GM12873 (cell line): ENCODE measurements at regions not wholly inside any gene's neighbourhood (a gene's known extent, or its start where the extent isn't known, plus 50 kb on each side); places are given as distances from the start of the nearest gene placed in this dataset.

ENCODE experiments used
- TF ChIP-seq, protein P1 (sequence below): IDR thresholded peaks from 2 replicates; pipeline ENCODE4 v1.5.1; 2012; ENCODE audit warnings: low read depth, mild to moderate bottlenecking, moderate library complexity, low read length, control low read depth; ENCODE audit not compliant: insufficient read depth; ENCODE audit errors: missing control alignments

DNA sequence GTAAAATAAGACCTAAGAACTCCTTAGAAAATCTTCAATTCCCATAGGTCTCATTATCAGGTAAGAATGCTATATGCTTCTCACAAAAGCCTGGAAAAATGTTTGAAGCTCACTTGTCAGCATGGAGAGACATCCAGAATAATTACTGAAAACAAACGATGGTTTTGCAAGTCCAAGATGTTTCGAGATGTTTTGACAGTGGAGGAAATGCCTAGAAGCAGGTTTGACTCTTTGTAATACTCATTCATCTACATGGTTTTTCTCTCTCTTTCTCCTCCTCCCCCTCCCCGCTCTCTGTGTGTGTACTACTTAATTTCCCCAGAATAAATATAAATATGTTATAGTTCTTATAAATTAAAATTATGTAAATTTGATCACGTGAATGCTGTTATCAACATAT is 131.9 kb upstream of the NR3C2 start:
- TF ChIP-seq, protein P1, sequence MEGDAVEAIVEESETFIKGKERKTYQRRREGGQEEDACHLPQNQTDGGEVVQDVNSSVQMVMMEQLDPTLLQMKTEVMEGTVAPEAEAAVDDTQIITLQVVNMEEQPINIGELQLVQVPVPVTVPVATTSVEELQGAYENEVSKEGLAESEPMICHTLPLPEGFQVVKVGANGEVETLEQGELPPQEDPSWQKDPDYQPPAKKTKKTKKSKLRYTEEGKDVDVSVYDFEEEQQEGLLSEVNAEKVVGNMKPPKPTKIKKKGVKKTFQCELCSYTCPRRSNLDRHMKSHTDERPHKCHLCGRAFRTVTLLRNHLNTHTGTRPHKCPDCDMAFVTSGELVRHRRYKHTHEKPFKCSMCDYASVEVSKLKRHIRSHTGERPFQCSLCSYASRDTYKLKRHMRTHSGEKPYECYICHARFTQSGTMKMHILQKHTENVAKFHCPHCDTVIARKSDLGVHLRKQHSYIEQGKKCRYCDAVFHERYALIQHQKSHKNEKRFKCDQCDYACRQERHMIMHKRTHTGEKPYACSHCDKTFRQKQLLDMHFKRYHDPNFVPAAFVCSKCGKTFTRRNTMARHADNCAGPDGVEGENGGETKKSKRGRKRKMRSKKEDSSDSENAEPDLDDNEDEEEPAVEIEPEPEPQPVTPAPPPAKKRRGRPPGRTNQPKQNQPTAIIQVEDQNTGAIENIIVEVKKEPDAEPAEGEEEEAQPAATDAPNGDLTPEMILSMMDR = no peak

DNA sequence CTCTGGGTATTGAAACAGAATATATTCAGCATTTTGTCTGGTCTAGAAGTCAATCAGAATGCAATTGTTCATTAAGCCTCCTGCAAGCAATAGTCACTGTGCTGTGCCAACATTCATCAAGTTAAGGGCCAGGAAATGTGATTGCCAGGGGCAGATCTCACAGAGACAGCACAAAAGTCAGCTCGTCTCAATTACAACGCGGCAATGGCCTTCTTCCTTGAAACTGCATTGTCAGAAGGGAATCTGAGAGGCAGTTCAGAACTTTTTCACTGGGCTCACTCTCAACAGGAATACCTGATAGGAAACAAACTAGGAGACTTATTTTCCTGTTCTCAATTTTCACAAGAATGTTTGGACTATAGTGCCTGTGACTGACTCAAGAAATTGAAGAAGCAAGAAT is 131.1 kb upstream of the NR3C2 start:
- TF ChIP-seq, protein P1 = no peak

DNA sequence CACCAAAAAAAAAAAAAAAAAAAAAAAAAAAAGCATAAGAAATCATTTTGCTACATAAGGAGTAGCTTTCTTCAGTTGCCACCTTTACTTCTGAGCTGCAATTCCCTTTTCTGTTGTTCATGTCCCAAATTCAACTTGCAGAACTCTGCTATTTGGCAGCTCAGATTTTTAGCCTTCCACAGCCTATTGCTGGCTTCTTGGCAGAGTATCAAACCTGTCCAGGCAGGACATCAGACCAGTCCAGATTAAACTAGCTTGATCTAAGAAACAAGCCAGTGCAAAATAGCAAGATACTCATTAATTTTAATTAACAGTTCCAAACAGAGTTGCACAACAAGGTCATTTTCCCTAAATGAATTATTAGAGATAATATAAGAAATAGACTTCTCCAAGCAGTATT is 123.6 kb upstream of the NR3C2 start:
- TF ChIP-seq, protein P1 = no peak

DNA sequence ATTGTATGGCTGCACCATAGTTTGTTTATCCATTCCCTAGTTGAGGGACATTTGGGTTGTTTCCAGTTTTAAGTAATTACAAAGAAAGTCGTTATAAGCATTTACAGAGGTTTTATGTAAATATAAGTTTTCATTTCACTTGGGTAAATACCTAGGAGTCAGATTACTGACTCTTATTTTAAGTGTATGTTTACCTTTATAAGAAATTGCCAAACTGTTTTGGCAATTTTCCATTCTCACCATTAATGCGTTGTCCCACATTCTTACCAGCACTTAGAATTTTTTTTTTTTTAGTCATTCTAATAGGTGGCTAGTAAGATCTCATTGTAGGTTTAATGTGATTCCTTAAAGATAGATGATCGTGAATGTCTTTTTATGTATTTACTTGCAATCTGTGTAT is 121.5 kb upstream of the NR3C2 start:
- TF ChIP-seq, protein P1 = no peak

DNA sequence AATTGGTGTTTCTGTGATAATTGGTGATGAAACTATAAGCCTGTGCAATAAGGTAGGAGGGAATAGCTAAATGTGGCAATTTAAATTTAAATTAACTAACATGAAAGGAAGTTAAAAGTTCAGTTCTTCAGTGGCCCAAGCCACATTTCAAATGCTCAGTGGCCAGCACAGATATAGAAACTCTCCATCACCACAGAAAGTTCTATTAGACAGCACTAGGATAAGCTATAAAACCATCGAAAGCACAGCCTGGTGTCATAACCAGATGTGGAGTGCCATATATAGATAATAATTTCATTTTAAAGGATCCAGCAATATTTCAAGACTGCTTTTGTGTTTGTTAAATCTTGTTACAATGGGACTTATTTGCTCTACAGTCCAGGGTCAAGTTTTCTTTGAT is 119.3 kb upstream of the NR3C2 start:
- TF ChIP-seq, protein P1 = no peak

DNA sequence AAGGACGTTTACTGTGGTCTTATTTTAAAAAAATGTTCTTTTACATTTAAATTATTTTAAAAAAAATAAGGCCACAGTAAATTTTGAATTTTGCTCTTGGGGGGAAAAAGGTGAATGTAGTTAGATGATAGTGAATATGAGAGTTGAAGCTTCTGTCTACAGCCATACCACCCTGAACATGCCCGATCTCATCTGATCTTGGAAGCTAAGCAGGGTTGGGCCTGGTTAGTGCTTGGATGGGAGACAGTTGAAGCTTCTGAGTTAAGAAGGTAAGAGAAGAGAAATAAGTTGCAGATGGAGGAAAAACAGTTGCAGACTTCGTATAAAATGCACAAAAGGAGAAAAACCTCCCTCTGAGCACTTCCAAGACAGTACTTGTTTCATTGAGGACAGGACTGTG is 115.6 kb upstream of the NR3C2 start:
- TF ChIP-seq, protein P1 = no peak

DNA sequence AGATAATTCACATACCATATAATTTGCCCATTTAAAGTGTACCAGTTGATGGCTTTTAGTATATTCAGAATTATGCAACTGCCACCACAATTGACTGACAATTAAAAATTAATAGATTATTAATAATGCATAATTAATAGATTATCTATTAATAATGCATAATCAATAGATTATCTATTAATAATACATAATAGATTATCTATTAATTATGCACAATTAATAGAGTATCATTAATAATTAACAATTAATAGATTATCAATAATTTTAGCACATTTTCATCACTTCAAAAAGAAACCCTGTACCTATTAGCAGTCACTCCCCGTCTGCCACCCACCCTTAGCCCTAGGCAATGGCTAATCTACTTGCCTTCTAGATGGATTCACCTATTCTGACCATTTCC is 108.6 kb upstream of the NR3C2 start:
- TF ChIP-seq, protein P1 = no peak
